ENCODE measurements at regions not wholly inside any gene's neighbourhood (a gene's known extent, or its start where the extent isn't known, plus 50 kb on each side); places are given as distances from the start of the nearest gene placed in this dataset.

DNA sequence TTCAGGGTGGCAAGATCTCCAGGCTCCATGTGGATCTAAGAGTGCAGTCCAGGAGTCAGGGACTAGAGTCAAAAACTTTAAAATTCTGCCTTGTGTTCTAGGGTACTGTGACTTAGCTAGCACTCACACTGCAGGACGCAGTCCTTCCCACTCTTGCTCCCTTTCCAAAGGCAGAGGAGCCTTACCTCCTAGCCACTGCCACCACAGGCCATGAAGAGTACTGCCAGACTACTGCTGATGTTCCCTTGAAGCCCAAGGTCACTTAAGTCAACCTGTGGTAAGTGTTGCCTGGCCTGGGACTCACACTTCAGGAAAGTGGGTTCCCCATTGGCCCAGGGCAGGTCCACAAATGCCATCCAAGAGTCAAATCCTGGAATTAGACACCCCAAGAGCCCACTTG is 632.2 kb downstream of the PCDH19 start (continued):
- no peak for TF ChIP-seq POLR2AphosphoS5 (IDR thresholded peaks at IDR 0.05; ENCODE audit: low read depth)
- TF ChIP-seq, protein P1, sequence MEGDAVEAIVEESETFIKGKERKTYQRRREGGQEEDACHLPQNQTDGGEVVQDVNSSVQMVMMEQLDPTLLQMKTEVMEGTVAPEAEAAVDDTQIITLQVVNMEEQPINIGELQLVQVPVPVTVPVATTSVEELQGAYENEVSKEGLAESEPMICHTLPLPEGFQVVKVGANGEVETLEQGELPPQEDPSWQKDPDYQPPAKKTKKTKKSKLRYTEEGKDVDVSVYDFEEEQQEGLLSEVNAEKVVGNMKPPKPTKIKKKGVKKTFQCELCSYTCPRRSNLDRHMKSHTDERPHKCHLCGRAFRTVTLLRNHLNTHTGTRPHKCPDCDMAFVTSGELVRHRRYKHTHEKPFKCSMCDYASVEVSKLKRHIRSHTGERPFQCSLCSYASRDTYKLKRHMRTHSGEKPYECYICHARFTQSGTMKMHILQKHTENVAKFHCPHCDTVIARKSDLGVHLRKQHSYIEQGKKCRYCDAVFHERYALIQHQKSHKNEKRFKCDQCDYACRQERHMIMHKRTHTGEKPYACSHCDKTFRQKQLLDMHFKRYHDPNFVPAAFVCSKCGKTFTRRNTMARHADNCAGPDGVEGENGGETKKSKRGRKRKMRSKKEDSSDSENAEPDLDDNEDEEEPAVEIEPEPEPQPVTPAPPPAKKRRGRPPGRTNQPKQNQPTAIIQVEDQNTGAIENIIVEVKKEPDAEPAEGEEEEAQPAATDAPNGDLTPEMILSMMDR (conservative IDR thresholded peaks at IDR 0.05; ENCODE audit: low read depth in 2 of 2): no peak
- TF ChIP-seq, protein P2, sequence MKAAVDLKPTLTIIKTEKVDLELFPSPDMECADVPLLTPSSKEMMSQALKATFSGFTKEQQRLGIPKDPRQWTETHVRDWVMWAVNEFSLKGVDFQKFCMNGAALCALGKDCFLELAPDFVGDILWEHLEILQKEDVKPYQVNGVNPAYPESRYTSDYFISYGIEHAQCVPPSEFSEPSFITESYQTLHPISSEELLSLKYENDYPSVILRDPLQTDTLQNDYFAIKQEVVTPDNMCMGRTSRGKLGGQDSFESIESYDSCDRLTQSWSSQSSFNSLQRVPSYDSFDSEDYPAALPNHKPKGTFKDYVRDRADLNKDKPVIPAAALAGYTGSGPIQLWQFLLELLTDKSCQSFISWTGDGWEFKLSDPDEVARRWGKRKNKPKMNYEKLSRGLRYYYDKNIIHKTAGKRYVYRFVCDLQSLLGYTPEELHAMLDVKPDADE (IDR thresholded peaks at IDR 0.05): no peak
- TF ChIP-seq STAT1 (IDR thresholded peaks at IDR 0.05; ENCODE audit: unreplicated experiment): no peak
- no peak for TF ChIP-seq NANOG (IDR thresholded peaks at IDR 0.05; ENCODE audit: borderline replicate concordance)
- no peak for TF ChIP-seq CREB1 (CRISPR knock-in tag; IDR thresholded peaks at IDR 0.05; ENCODE audit: low read depth)
- no peak for TF ChIP-seq EZH2 (IDR thresholded peaks at IDR 0.05; ENCODE audit: low read depth, unreplicated experiment)

DNA sequence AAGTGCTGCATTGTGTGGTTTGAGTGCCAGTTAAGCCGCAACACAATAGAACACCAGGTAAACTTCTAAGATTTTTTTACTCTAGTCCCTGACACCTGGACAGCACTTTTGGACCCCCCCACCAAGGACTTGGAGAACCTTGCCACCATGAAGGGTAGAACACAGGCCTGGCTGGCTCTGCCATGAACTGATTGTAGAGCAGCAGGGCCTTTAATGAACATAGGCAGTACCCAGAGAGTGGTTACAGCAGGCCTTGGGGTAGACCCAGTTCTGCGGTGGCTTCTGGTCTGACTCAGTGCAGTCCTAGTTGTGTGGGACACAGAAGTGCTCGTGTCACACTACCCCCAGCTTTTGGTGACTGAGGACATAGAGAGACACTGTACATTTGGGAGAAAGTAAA is 648.3 kb downstream of the PCDH19 start:
- Mint-ChIP-seq H3K27ac (no peak overlapping the region), H3K27me3 (ENCODE audit: insufficient read depth, low read depth, poor library complexity) (no peaks in the 10 kb centered on the region), H3K4me3 (no peak overlapping the region), H3K9me3 (peaks cover 10% of the 10 kb centered on the region), H3K36me3 (ENCODE audit: low read depth) (peaks cover 7% of the 10 kb centered on the region), H3K4me1 (peaks cover 2% of the 10 kb centered on the region; the same call in 2 of the 3 replicates)
- DNase-seq (ENCODE audit: low spot score): no peak
- no peak overlapping the region for H3K4me3 ChIP-seq
- H3K79me2 ChIP-seq (replicated peaks; ENCODE audit: insufficient read depth): no peaks in the 10 kb centered on the region
- H3K36me3 ChIP-seq (ENCODE audit: insufficient read depth): no peaks in the 10 kb centered on the region
- no peak overlapping the region for H3K4me2 ChIP-seq
- H3K4me1 ChIP-seq (ENCODE audit: insufficient read depth): no peaks in the 10 kb centered on the region
- H3K9me2 ChIP-seq (ENCODE audit: insufficient read depth): no peaks in the 10 kb centered on the region
- no peak for ATAC-seq
- H4K20me1 ChIP-seq (replicated peaks; ENCODE audit: insufficient read depth): no peaks in the 10 kb centered on the region
- no peaks in the 10 kb centered on the region for H3K27me3 ChIP-seq (ENCODE audit: insufficient read depth)
- H3F3A ChIP-seq (replicated peaks; ENCODE audit: low read depth): no peaks in the 10 kb centered on the region
- H3K27ac ChIP-seq (ENCODE audit: low read depth): no peak overlapping the region
- H2AFZ ChIP-seq: no peak overlapping the region
- TF ChIP-seq, protein P3, sequence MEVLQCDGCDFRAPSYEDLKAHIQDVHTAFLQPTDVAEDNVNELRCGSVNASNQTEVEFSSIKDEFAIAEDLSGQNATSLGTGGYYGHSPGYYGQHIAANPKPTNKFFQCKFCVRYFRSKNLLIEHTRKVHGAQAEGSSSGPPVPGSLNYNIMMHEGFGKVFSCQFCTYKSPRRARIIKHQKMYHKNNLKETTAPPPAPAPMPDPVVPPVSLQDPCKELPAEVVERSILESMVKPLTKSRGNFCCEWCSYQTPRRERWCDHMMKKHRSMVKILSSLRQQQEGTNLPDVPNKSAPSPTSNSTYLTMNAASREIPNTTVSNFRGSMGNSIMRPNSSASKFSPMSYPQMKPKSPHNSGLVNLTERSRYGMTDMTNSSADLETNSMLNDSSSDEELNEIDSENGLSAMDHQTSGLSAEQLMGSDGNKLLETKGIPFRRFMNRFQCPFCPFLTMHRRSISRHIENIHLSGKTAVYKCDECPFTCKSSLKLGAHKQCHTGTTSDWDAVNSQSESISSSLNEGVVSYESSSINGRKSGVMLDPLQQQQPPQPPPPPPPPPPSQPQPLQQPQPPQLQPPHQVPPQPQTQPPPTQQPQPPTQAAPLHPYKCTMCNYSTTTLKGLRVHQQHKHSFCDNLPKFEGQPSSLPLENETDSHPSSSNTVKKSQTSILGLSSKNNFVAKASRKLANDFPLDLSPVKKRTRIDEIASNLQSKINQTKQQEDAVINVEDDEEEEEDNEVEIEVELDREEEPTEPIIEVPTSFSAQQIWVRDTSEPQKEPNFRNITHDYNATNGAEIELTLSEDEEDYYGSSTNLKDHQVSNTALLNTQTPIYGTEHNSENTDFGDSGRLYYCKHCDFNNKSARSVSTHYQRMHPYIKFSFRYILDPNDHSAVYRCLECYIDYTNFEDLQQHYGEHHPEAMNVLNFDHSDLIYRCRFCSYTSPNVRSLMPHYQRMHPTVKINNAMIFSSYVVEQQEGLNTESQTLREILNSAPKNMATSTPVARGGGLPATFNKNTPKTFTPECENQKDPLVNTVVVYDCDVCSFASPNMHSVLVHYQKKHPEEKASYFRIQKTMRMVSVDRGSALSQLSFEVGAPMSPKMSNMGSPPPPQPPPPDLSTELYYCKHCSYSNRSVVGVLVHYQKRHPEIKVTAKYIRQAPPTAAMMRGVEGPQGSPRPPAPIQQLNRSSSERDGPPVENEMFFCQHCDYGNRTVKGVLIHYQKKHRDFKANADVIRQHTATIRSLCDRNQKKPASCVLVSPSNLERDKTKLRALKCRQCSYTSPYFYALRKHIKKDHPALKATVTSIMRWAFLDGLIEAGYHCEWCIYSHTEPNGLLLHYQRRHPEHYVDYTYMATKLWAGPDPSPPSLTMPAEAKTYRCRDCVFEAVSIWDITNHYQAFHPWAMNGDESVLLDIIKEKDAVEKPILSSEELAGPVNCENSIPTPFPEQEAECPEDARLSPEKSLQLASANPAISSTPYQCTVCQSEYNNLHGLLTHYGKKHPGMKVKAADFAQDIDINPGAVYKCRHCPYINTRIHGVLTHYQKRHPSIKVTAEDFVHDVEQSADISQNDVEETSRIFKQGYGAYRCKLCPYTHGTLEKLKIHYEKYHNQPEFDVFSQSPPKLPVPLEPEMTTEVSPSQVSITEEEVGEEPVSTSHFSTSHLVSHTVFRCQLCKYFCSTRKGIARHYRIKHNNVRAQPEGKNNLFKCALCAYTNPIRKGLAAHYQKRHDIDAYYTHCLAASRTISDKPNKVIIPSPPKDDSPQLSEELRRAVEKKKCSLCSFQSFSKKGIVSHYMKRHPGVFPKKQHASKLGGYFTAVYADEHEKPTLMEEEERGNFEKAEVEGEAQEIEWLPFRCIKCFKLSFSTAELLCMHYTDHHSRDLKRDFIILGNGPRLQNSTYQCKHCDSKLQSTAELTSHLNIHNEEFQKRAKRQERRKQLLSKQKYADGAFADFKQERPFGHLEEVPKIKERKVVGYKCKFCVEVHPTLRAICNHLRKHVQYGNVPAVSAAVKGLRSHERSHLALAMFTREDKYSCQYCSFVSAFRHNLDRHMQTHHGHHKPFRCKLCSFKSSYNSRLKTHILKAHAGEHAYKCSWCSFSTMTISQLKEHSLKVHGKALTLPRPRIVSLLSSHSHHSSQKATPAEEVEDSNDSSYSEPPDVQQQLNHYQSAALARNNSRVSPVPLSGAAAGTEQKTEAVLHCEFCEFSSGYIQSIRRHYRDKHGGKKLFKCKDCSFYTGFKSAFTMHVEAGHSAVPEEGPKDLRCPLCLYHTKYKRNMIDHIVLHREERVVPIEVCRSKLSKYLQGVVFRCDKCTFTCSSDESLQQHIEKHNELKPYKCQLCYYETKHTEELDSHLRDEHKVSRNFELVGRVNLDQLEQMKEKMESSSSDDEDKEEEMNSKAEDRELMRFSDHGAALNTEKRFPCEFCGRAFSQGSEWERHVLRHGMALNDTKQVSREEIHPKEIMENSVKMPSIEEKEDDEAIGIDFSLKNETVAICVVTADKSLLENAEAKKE (CRISPR knock-in tag; IDR thresholded peaks at IDR 0.05): no peak
- no peak for TF ChIP-seq ZNF331 (CRISPR knock-in tag; IDR thresholded peaks at IDR 0.05; ENCODE audit: low read depth)
- TF ChIP-seq, protein P2 (IDR thresholded peaks at IDR 0.05): no peak
- TF ChIP-seq ZNF114 (CRISPR knock-in tag; IDR thresholded peaks at IDR 0.05): no peak
- TF ChIP-seq, protein P1 (conservative IDR thresholded peaks at IDR 0.05; ENCODE audit: low read depth in 2 of 2): no peak

Measured in GM23338 (cell line).